Natural killer cell treated with Interleukin-12 subunit alpha and Interleukin-12 subunit beta and Interleukin-15 and Interleukin-18, amount 100 ng/mL, for 72 hours (primary cell): ENCODE measurements at regions not wholly inside any gene's neighbourhood (a gene's known extent, or its start where the extent isn't known, plus 50 kb on each side); places are given as distances from the start of the nearest gene placed in this dataset.

Source experiments
- ATAC-seq, 2 donors: fragments of 150-1000 bp; cut with Tn5 transposase in 1 of 2; sonication (Bioruptor Pico), chemical (Tn5 transposase) in 1 of 2; 2 replicates each; pipeline ENCODE4 v1.10.0; 2021
- DNase-seq: peaks from one replicate; pipeline ENCODE4 v3.0.0; 2022; ENCODE audit warnings: low spot score
- H3K27ac Mint-ChIP-seq, 2 donors: 1 replicate in 1 of 2; 2 replicates in 1 of 2; pipeline ENCODE4 v1.8.0; 2022; ENCODE audit warnings: mixed read lengths in 2 of 2, mild to moderate bottlenecking in 1 of 2, moderate library complexity in 1 of 2
- H3K27me3 Mint-ChIP-seq, 2 donors: 1 replicate in 1 of 2; 2 replicates in 1 of 2; pipeline ENCODE4 v1.8.0; 2022; ENCODE audit warnings: mixed read lengths in 2 of 2
- H3K36me3 Mint-ChIP-seq: one replicate; pipeline ENCODE4 v1.8.0; 2022; ENCODE audit warnings: mixed read lengths
- H3K4me1 Mint-ChIP-seq, 2 donors: 1 replicate in 1 of 2; 2 replicates in 1 of 2; pipeline ENCODE4 v1.8.0; 2022; ENCODE audit warnings: low read depth in 2 of 2, mixed read lengths in 2 of 2, mild to moderate bottlenecking in 1 of 2
- H3K4me3 Mint-ChIP-seq: one replicate; pipeline ENCODE4 v1.8.0; 2022; ENCODE audit warnings: mixed read lengths
- H3K9me3 Mint-ChIP-seq: 2 replicates; pipeline ENCODE4 v1.8.0; 2022; ENCODE audit warnings: mixed read lengths

GRCh38 chr9:107929443-107929842, 439.9 kb upstream of the KLF4 start:
- ATAC-seq: no peak
- Mint-ChIP-seq H3K27ac (no peak overlapping the region), H3K4me3 (no peak overlapping the region), H3K36me3 (no peaks in the 10 kb centered on the region), H3K4me1 (no peaks in the 10 kb centered on the region), H3K9me3 (peaks cover 11% of the 10 kb centered on the region), H3K27me3 (no peaks in the 10 kb centered on the region)
- no peak for DNase-seq

- Mint-ChIP-seq H3K4me3 (no peak overlapping the region), H3K4me1 (no peaks in the 10 kb centered on the region), H3K9me3 (peaks cover 11% of the 10 kb centered on the region), H3K36me3 (no peaks in the 10 kb centered on the region), H3K27me3 (no peaks in the 10 kb centered on the region), H3K27ac (no peak overlapping the region)
- ATAC-seq (no peak), DNase-seq (no peak)
These were observed 439.3 kb upstream of the KLF4 start for GRCh38 chr9:107928701-107929371.

GRCh38 chr9:107927276-107927675, 437.7 kb upstream of the KLF4 start:
- DNase-seq (no peak), ATAC-seq (no peak)
- peaks cover 11% of the 10 kb centered on the region for H3K9me3 Mint-ChIP-seq
- H3K27me3 Mint-ChIP-seq: no peaks in the 10 kb centered on the region
- H3K4me3 Mint-ChIP-seq: no peak overlapping the region
- H3K4me1 Mint-ChIP-seq: no peaks in the 10 kb centered on the region
- H3K27ac Mint-ChIP-seq: no peak overlapping the region
- H3K36me3 Mint-ChIP-seq: no peaks in the 10 kb centered on the region

- DNase-seq (no peak), ATAC-seq (no peak)
- H3K27ac Mint-ChIP-seq: no peak overlapping the region
- peaks cover 15% of the 10 kb centered on the region for H3K9me3 Mint-ChIP-seq
- H3K27me3 Mint-ChIP-seq: no peaks in the 10 kb centered on the region
- H3K4me1 Mint-ChIP-seq: no peaks in the 10 kb centered on the region
- no peaks in the 10 kb centered on the region for H3K36me3 Mint-ChIP-seq
- H3K4me3 Mint-ChIP-seq: no peak overlapping the region
These were observed 436.3 kb upstream of the KLF4 start for GRCh38 chr9:107925749-107926297.

GRCh38 chr9:107922260-107922659, 432.7 kb upstream of the KLF4 start:
- ATAC-seq (no peak), DNase-seq (no peak)
- Mint-ChIP-seq H3K9me3 (peaks cover 18% of the 10 kb centered on the region), H3K36me3 (no peaks in the 10 kb centered on the region), H3K4me1 (no peaks in the 10 kb centered on the region), H3K27ac (no peak overlapping the region), H3K27me3 (no peaks in the 10 kb centered on the region), H3K4me3 (no peak overlapping the region)

- Mint-ChIP-seq H3K27ac (no peak overlapping the region), H3K27me3 (no peaks in the 10 kb centered on the region), H3K4me3 (no peak overlapping the region), H3K36me3 (no peaks in the 10 kb centered on the region), H3K9me3 (peaks cover 7% of the 10 kb centered on the region), H3K4me1 (no peaks in the 10 kb centered on the region)
- DNase-seq (no peak), ATAC-seq (no peak)
These were observed 429.7 kb upstream of the KLF4 start for GRCh38 chr9:107919263-107919662.

GRCh38 chr9:107918749-107919148, 429.2 kb upstream of the KLF4 start:
- ATAC-seq (no peak), DNase-seq (no peak)
- Mint-ChIP-seq H3K4me1 (no peaks in the 10 kb centered on the region), H3K9me3 (peaks cover 7% of the 10 kb centered on the region), H3K27me3 (no peaks in the 10 kb centered on the region), H3K27ac (no peak overlapping the region), H3K36me3 (no peaks in the 10 kb centered on the region), H3K4me3 (no peak overlapping the region)

GRCh38 chr9:107914151-107914550, 424.6 kb upstream of the KLF4 start:
- DNase-seq (no peak), ATAC-seq (no peak)
- Mint-ChIP-seq H3K4me1 (no peaks in the 10 kb centered on the region), H3K27ac (no peak overlapping the region), H3K27me3 (no peaks in the 10 kb centered on the region), H3K36me3 (no peaks in the 10 kb centered on the region), H3K4me3 (no peak overlapping the region), H3K9me3 (peaks cover 6% of the 10 kb centered on the region)

- Mint-ChIP-seq H3K36me3 (no peaks in the 10 kb centered on the region), H3K9me3 (peaks cover 9% of the 10 kb centered on the region), H3K27me3 (no peaks in the 10 kb centered on the region), H3K4me3 (no peak overlapping the region), H3K4me1 (no peaks in the 10 kb centered on the region), H3K27ac (no peak overlapping the region)
- no peak for DNase-seq
- ATAC-seq: no peak
These were observed 418.1 kb upstream of the KLF4 start for GRCh38 chr9:107907715-107908114.

GRCh38 chr9:107907255-107907654, 417.7 kb upstream of the KLF4 start:
- Mint-ChIP-seq H3K4me3 (no peak overlapping the region), H3K4me1 (no peaks in the 10 kb centered on the region), H3K36me3 (no peaks in the 10 kb centered on the region), H3K27me3 (no peaks in the 10 kb centered on the region), H3K27ac (no peak overlapping the region), H3K9me3 (peaks cover 4% of the 10 kb centered on the region)
- ATAC-seq (no peak), DNase-seq (no peak)

- H3K36me3 Mint-ChIP-seq: no peaks in the 10 kb centered on the region
These were observed 416.5 kb upstream of the KLF4 start for GRCh38 chr9:107906074-107906473.

GRCh38 chr9:107905308-107906020, 415.9 kb upstream of the KLF4 start:
- DNase-seq: no peak
- Mint-ChIP-seq H3K27me3 (no peaks in the 10 kb centered on the region), H3K4me3 (no peak overlapping the region), H3K9me3 (peaks cover 3% of the 10 kb centered on the region), H3K4me1 (no peaks in the 10 kb centered on the region), H3K36me3 (no peaks in the 10 kb centered on the region), H3K27ac (no peak overlapping the region)
- no peak for ATAC-seq

More at GRCh38 chr9:107906074-107906473, 416.5 kb upstream of the KLF4 start:
- DNase-seq: no peak
- Mint-ChIP-seq H3K27me3 (no peaks in the 10 kb centered on the region), H3K4me1 (no peaks in the 10 kb centered on the region), H3K27ac (no peak overlapping the region), H3K9me3 (peaks cover 3% of the 10 kb centered on the region), H3K4me3 (no peak overlapping the region)
- no peak for ATAC-seq

- Mint-ChIP-seq H3K9me3 (peaks cover 3% of the 10 kb centered on the region), H3K27me3 (no peaks in the 10 kb centered on the region)
- no peak for ATAC-seq
These were observed 410.4 kb upstream of the KLF4 start for GRCh38 chr9:107899961-107900330.

GRCh38 chr9:107898761-107899160, 409.2 kb upstream of the KLF4 start:
- no peaks in the 10 kb centered on the region for H3K27me3 Mint-ChIP-seq
- DNase-seq: no peak
- H3K9me3 Mint-ChIP-seq: peaks cover 3% of the 10 kb centered on the region
- H3K27ac Mint-ChIP-seq: no peak overlapping the region
- no peaks in the 10 kb centered on the region for H3K36me3 Mint-ChIP-seq
- H3K4me3 Mint-ChIP-seq: no peak overlapping the region
- no peaks in the 10 kb centered on the region for H3K4me1 Mint-ChIP-seq
- ATAC-seq: no peak

More at GRCh38 chr9:107899961-107900330, 410.4 kb upstream of the KLF4 start:
- Mint-ChIP-seq H3K27ac (no peak overlapping the region), H3K4me3 (no peak overlapping the region), H3K4me1 (no peaks in the 10 kb centered on the region), H3K36me3 (no peaks in the 10 kb centered on the region)
- no peak for DNase-seq
